Ishikawa (cell line): ENCODE measurements at regions not wholly inside any gene's neighbourhood (a gene's known extent, or its start where the extent isn't known, plus 50 kb on each side); places are given as distances from the start of the nearest gene placed in this dataset.

Experiments
- CREB1 ChIP-seq: IDR thresholded peaks from 2 replicates; pipeline ENCODE4 v1.6.1; 2012; ENCODE audit warnings: low read depth
- EGR1 ChIP-seq: IDR thresholded peaks from 2 replicates; pipeline ENCODE4 v1.6.1; 2012
- EP300 ChIP-seq: IDR thresholded peaks from 2 replicates; pipeline ENCODE4 v1.6.1; 2012; ENCODE audit warnings: borderline replicate concordance
- FOXM1 ChIP-seq: IDR thresholded peaks from 2 replicates; pipeline ENCODE4 v1.6.1; 2012; ENCODE audit warnings: low read depth, borderline replicate concordance
- NFIC ChIP-seq: IDR thresholded peaks from 2 replicates; pipeline ENCODE4 v1.6.1; 2012
- RAD21 ChIP-seq: IDR thresholded peaks from 2 replicates; pipeline ENCODE4 v1.6.1; 2012; ENCODE audit warnings: low read depth
- TAF1 ChIP-seq: IDR thresholded peaks from 2 replicates; pipeline ENCODE4 v1.6.1; 2012; ENCODE audit warnings: low read depth, mild to moderate bottlenecking
- TCF12 ChIP-seq: IDR thresholded peaks from 2 replicates; pipeline ENCODE4 v1.6.1; 2012; ENCODE audit warnings: low read depth
- TEAD4 ChIP-seq: IDR thresholded peaks from 2 replicates; pipeline ENCODE4 v1.6.1; 2012
- YY1 ChIP-seq: IDR thresholded peaks from 2 replicates; pipeline ENCODE4 v1.6.1; 2012; ENCODE audit warnings: low read depth
- ZBTB7A ChIP-seq: IDR thresholded peaks from 2 replicates; pipeline ENCODE4 v1.6.1; 2012; ENCODE audit warnings: low read depth
- TF ChIP-seq, protein P1 (sequence below): IDR thresholded peaks from 2 replicates; pipeline ENCODE4 v1.6.1; 2012
- TF ChIP-seq, protein P2 (sequence below): IDR thresholded peaks from 2 replicates; pipeline ENCODE4 v1.6.1; 2012; ENCODE audit warnings: low read depth, mild to moderate bottlenecking

DNA sequence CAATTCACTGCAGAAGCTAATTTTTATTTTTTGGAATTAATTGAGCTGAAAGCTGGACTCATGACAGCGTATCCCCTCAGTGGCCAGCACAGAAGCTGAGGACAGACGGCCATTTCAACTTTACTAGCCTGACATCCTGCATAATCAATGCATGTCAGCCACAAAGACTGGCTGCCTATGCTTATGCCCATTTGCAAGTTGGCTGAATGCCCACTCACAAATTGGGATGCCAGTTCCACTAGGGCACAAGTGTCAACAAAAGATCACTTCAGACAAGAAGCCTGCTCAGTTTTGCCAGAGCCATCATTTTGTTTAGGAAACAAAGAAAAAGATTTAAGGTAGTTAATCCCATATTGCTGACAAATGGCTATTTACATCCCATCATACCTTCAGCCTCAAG is 417.6 kb downstream of the NOVA1 start:
- TF ChIP-seq YY1 = no peak
- no peak for TF ChIP-seq EGR1
- TF ChIP-seq TAF1 = no peak
- TF ChIP-seq TCF12 = no peak
- TF ChIP-seq, protein P1, sequence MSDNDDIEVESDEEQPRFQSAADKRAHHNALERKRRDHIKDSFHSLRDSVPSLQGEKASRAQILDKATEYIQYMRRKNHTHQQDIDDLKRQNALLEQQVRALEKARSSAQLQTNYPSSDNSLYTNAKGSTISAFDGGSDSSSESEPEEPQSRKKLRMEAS = no peak
- TF ChIP-seq FOXM1 = no peak
- no peak for TF ChIP-seq EP300
- TF ChIP-seq RAD21 = no peak
- TF ChIP-seq CREB1 = no peak
- no peak for TF ChIP-seq NFIC
- TF ChIP-seq, protein P2, sequence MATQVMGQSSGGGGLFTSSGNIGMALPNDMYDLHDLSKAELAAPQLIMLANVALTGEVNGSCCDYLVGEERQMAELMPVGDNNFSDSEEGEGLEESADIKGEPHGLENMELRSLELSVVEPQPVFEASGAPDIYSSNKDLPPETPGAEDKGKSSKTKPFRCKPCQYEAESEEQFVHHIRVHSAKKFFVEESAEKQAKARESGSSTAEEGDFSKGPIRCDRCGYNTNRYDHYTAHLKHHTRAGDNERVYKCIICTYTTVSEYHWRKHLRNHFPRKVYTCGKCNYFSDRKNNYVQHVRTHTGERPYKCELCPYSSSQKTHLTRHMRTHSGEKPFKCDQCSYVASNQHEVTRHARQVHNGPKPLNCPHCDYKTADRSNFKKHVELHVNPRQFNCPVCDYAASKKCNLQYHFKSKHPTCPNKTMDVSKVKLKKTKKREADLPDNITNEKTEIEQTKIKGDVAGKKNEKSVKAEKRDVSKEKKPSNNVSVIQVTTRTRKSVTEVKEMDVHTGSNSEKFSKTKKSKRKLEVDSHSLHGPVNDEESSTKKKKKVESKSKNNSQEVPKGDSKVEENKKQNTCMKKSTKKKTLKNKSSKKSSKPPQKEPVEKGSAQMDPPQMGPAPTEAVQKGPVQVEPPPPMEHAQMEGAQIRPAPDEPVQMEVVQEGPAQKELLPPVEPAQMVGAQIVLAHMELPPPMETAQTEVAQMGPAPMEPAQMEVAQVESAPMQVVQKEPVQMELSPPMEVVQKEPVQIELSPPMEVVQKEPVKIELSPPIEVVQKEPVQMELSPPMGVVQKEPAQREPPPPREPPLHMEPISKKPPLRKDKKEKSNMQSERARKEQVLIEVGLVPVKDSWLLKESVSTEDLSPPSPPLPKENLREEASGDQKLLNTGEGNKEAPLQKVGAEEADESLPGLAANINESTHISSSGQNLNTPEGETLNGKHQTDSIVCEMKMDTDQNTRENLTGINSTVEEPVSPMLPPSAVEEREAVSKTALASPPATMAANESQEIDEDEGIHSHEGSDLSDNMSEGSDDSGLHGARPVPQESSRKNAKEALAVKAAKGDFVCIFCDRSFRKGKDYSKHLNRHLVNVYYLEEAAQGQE = no peak
- TF ChIP-seq ZBTB7A = no peak
- no peak for TF ChIP-seq TEAD4
